G401 (cell line): ENCODE measurements at regions not wholly inside any gene's neighbourhood (a gene's known extent, or its start where the extent isn't known, plus 50 kb on each side); places are given as distances from the start of the nearest gene placed in this dataset.

Experiments
- DNase-seq: peaks from one replicate; pipeline ENCODE4 v3.0.0-alpha.2; 2015; ENCODE audit warnings: low spot score
- in situ Hi-C: cut with HindIII; loops from 2 replicates; pipeline ENCODE4 v1.10.0; 2016; ENCODE audit warnings: low sequenced_read_pairs, mixed read lengths

- no peak for DNase-seq
- in situ Hi-C loops: no loop called here
Observed at GRCh38 chr14:97866195-97866594, 1069.0 kb downstream of the VRK1 start.

- in situ Hi-C loops: no loop called here
- DNase-seq: no peak
Observed at GRCh38 chr14:97866664-97867063, 1069.5 kb downstream of the VRK1 start.

GRCh38 chr14:97873291-97873690 is 1076.1 kb downstream of the VRK1 start:
- DNase-seq: no peak
- in situ Hi-C loops: no loop called here

- in situ Hi-C loops: no loop called here
- DNase-seq: no peak
Observed at GRCh38 chr14:97874394-97874793, 1077.2 kb downstream of the VRK1 start.

GRCh38 chr14:97878206-97878605 is 1081.0 kb downstream of the VRK1 start:
- in situ Hi-C loops: no loop called here
- no peak for DNase-seq

- peak; percentile 8 for DNase-seq
- in situ Hi-C loops: no loop called here
Observed at GRCh38 chr14:97878727-97879126, 1081.5 kb downstream of the VRK1 start.

- in situ Hi-C loops: no loop called here
- no peak for DNase-seq
Observed at GRCh38 chr14:97887690-97888089, 1090.5 kb downstream of the VRK1 start.

- peak; percentile 91 for DNase-seq
- in situ Hi-C loops: no loop called here
Observed at GRCh38 chr14:97888331-97888730, 1091.1 kb downstream of the VRK1 start.

- in situ Hi-C loops: no loop called here
- DNase-seq: no peak
Observed at GRCh38 chr14:97891515-97891914, 1094.3 kb downstream of the VRK1 start.

GRCh38 chr14:97894552-97894951 is 1097.4 kb downstream of the VRK1 start:
- in situ Hi-C loops: no loop called here

GRCh38 chr14:97900196-97900854 is 1103.1 kb downstream of the VRK1 start:
- no peak for DNase-seq
- in situ Hi-C loops: no loop called here

More at GRCh38 chr14:97894552-97894951, 1097.4 kb downstream of the VRK1 start:
- DNase-seq: no peak

- in situ Hi-C loops: no loop called here
- no peak for DNase-seq
Observed at GRCh38 chr14:97902630-97903029, 1105.4 kb downstream of the VRK1 start.

GRCh38 chr14:97903821-97904220 is 1106.6 kb downstream of the VRK1 start:
- DNase-seq: no peak
- in situ Hi-C loops: no loop called here

- in situ Hi-C loops: no loop called here
Observed at GRCh38 chr14:97912217-97912616, 1115.0 kb downstream of the VRK1 start.

GRCh38 chr14:97916100-97916499 is 1118.9 kb downstream of the VRK1 start:
- in situ Hi-C loops: no loop called here
- DNase-seq: no peak

More at GRCh38 chr14:97912217-97912616, 1115.0 kb downstream of the VRK1 start:
- no peak for DNase-seq

GRCh38 chr14:97916669-97917568 is 1119.7 kb downstream of the VRK1 start:
- no peak for DNase-seq
- in situ Hi-C loops: no loop called here

GRCh38 chr14:97920201-97920600 is 1123.0 kb downstream of the VRK1 start:
- DNase-seq: no peak
- in situ Hi-C loops: no loop called here

- no peak for DNase-seq
- in situ Hi-C loops: no loop called here
Observed at GRCh38 chr14:97921296-97921695, 1124.1 kb downstream of the VRK1 start.

GRCh38 chr14:97924922-97925613 is 1127.9 kb downstream of the VRK1 start:
- DNase-seq: no peak
- in situ Hi-C loops: no loop called here

GRCh38 chr14:97930166-97930565 is 1133.0 kb downstream of the VRK1 start:
- no peak for DNase-seq
- in situ Hi-C loops: no loop called here
